ENCODE measurements at regions not wholly inside any gene's neighbourhood (a gene's known extent, or its start where the extent isn't known, plus 50 kb on each side); places are given as distances from the start of the nearest gene placed in this dataset.
A peak's percentile ranks its signal among the peaks of the same experiment; 100 is the strongest.

DNA sequence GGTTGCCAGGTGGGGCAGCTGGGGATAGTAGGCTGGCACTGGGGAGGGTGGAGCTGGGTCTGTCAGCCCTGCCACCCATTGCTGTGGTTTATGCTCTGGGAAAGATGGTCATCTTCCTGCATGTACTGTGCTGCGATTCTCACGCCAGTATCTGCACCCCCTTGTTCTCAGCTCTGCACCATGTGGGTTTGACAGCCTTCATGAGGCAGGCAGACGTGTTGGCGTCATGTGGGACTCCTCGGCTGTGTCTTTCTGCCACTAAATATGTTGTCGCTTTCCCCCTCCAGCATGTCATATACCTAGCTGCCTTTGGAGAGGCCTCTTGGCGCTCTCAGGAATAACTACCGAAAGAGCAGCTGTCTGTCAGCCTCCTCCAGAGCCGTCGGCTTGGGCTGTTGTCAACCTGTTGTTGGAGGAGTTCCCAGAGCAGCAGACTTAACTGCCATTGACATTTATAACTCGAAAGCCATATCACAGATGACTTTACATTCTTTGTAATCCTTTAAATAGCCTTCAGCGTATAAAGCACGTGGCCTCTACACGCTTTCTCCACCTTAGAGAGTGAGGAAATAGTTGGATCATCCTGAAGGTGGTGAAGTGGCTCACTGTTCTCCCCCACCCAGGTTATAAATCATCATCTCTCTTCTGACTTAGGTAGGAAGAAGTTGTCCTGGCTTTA lies 80.4 kb upstream of the MGAT5 start:
- DNase-seq (ENCODE audit: low read depth, low spot score): no peak
- H3K9me3 Mint-ChIP-seq: no peaks in the 10 kb centered on the region

DNA sequence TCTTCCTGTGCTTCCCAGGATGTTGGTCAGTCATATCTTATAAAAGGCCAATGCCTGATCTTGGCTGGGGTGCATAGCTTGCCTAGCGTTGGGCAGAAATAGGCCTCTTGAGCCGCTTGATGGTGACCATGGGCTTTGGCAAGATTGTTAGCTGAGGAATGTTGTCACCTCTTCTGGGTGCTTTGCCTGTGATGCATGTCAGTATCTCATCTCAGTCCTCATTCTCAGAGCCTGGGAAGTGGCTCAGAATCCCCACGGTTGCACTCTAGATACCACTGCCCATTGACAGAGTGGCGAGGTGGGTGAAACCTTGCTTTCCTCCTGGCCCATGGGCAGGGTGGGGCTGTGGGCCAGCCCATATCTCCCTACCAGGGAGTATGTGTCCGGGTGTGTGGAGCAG lies 79.2 kb upstream of the MGAT5 start:
- H3K9me3 Mint-ChIP-seq: no peaks in the 10 kb centered on the region
- TF ChIP-seq CTCF (conservative IDR thresholded peaks at IDR 0.05): no peak
- H3K27ac Mint-ChIP-seq (ENCODE audit: unreplicated experiment): no peak overlapping the region
- H3K27me3 Mint-ChIP-seq (ENCODE audit: low read depth): no peaks in the 10 kb centered on the region
- H3K36me3 Mint-ChIP-seq (ENCODE audit: low read depth): no peaks in the 10 kb centered on the region
- peaks cover 11% of the 10 kb centered on the region for H3K4me1 Mint-ChIP-seq
- no peak for DNase-seq (ENCODE audit: low read depth, low spot score)
- no peak overlapping the region for H3K4me3 Mint-ChIP-seq

More for the DNA sequence above, 80.4 kb upstream of the MGAT5 start:
- Mint-ChIP-seq H3K27me3 (ENCODE audit: low read depth) (no peaks in the 10 kb centered on the region), H3K4me3 (no peak overlapping the region), H3K27ac (ENCODE audit: unreplicated experiment) (no peak overlapping the region), H3K36me3 (ENCODE audit: low read depth) (no peaks in the 10 kb centered on the region), H3K4me1 (peaks cover 13% of the 10 kb centered on the region)
- TF ChIP-seq CTCF (conservative IDR thresholded peaks at IDR 0.05): no peak

DNA sequence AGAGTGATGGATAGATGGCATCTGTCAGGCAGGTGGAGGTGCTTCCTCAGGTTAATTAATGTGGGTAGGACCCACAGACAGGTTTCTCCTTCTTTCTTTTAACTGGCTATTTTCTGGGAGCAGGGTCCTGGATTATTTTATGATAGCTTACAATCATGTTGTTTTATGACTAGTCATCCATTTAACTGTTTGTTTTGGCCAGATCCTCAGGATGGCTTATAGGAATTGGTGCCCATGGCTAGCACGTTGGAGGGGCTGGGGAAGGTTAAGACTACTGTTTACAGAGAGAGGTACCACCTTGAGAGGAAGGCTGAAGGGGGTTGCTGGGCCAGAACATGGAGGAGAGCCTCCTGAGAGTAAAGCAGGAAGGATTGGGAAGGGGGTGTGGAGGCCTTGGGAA lies 78.0 kb upstream of the MGAT5 start:
- H3K36me3 Mint-ChIP-seq (ENCODE audit: low read depth): no peaks in the 10 kb centered on the region

GRCh38 chr2:134177351-134177931 lies 76.4 kb upstream of the MGAT5 start:
- peaks cover 11% of the 10 kb centered on the region for H3K4me1 Mint-ChIP-seq
- H3K27me3 Mint-ChIP-seq (ENCODE audit: low read depth): no peaks in the 10 kb centered on the region
- no peak overlapping the region for H3K4me3 Mint-ChIP-seq
- TF ChIP-seq CTCF (conservative IDR thresholded peaks at IDR 0.05): no peak
- H3K9me3 Mint-ChIP-seq: no peaks in the 10 kb centered on the region
- no peaks in the 10 kb centered on the region for H3K36me3 Mint-ChIP-seq (ENCODE audit: low read depth)
- H3K27ac Mint-ChIP-seq (ENCODE audit: unreplicated experiment): no peak overlapping the region
- no peak for DNase-seq (ENCODE audit: low read depth, low spot score)

More for the DNA sequence above, 78.0 kb upstream of the MGAT5 start:
- no peaks in the 10 kb centered on the region for H3K27me3 Mint-ChIP-seq (ENCODE audit: low read depth)
- no peaks in the 10 kb centered on the region for H3K9me3 Mint-ChIP-seq
- H3K4me3 Mint-ChIP-seq: no peak overlapping the region
- peaks cover 11% of the 10 kb centered on the region for H3K4me1 Mint-ChIP-seq
- H3K27ac Mint-ChIP-seq (ENCODE audit: unreplicated experiment): peak overlapping the region; percentile 84
- TF ChIP-seq CTCF (conservative IDR thresholded peaks at IDR 0.05): no peak
- no peak for DNase-seq (ENCODE audit: low read depth, low spot score)

GRCh38 chr2:134178138-134178877 lies 75.6 kb upstream of the MGAT5 start:
- DNase-seq (ENCODE audit: low read depth, low spot score): no peak
- no peak for TF ChIP-seq CTCF (conservative IDR thresholded peaks at IDR 0.05)
- no peak overlapping the region for H3K4me3 Mint-ChIP-seq
- H3K27ac Mint-ChIP-seq (ENCODE audit: unreplicated experiment): no peak overlapping the region
- H3K4me1 Mint-ChIP-seq: peaks cover 11% of the 10 kb centered on the region
- no peaks in the 10 kb centered on the region for H3K27me3 Mint-ChIP-seq (ENCODE audit: low read depth)
- H3K9me3 Mint-ChIP-seq: no peaks in the 10 kb centered on the region
- H3K36me3 Mint-ChIP-seq (ENCODE audit: low read depth): no peaks in the 10 kb centered on the region

Measured in neural crest cell (in vitro differentiated cells).